ENCODE measurements at regions not wholly inside any gene's neighbourhood (a gene's known extent, or its start where the extent isn't known, plus 50 kb on each side); places are given as distances from the start of the nearest gene placed in this dataset.

GRCh38 chr10:8338177-8338766, 283.8 kb downstream of the GATA3 start:
- TF ChIP-seq EZH2 (IDR thresholded peaks at IDR 0.05) = no peak
- TF ChIP-seq, protein P1, sequence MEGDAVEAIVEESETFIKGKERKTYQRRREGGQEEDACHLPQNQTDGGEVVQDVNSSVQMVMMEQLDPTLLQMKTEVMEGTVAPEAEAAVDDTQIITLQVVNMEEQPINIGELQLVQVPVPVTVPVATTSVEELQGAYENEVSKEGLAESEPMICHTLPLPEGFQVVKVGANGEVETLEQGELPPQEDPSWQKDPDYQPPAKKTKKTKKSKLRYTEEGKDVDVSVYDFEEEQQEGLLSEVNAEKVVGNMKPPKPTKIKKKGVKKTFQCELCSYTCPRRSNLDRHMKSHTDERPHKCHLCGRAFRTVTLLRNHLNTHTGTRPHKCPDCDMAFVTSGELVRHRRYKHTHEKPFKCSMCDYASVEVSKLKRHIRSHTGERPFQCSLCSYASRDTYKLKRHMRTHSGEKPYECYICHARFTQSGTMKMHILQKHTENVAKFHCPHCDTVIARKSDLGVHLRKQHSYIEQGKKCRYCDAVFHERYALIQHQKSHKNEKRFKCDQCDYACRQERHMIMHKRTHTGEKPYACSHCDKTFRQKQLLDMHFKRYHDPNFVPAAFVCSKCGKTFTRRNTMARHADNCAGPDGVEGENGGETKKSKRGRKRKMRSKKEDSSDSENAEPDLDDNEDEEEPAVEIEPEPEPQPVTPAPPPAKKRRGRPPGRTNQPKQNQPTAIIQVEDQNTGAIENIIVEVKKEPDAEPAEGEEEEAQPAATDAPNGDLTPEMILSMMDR (IDR thresholded peaks at IDR 0.05) = no peak

All from neural progenitor cell (in vitro differentiated cells).